SK-N-SH (cell line): ENCODE measurements at regions not wholly inside any gene's neighbourhood (a gene's known extent, or its start where the extent isn't known, plus 50 kb on each side); places are given as distances from the start of the nearest gene placed in this dataset.

ENCODE experiments used
- CTCF ChIP-seq: fragments of 200-600 bp; sonication (generic); IDR thresholded peaks from 2 replicates; pipeline ENCODE4 v1.6.1; 2017; ENCODE audit warnings: antibody characterized with exemption, mild to moderate bottlenecking, moderate library complexity
- POLR2AphosphoS5 ChIP-seq: IDR thresholded peaks from 2 replicates; pipeline ENCODE4 v1.6.1; 2012; ENCODE audit warnings: low read depth, low read length
- REST ChIP-seq: IDR thresholded peaks from 2 replicates; pipeline ENCODE4 v1.6.1; 2012; ENCODE audit warnings: mild to moderate bottlenecking, low read depth, low read length, moderate library complexity
- SIN3A ChIP-seq: IDR thresholded peaks from 2 replicates; pipeline ENCODE4 v1.6.1; 2012; ENCODE audit warnings: low read depth, mild to moderate bottlenecking, low read length, moderate library complexity, borderline replicate concordance

- TF ChIP-seq REST, result no peak
- no peak for TF ChIP-seq CTCF
- TF ChIP-seq POLR2AphosphoS5, result no peak
- TF ChIP-seq SIN3A, result no peak
These were observed 65.5 kb downstream of the C11orf91 start for GRCh38 chr11:33635161-33635560.
